ENCODE measurements at regions not wholly inside any gene's neighbourhood (a gene's known extent, or its start where the extent isn't known, plus 50 kb on each side); places are given as distances from the start of the nearest gene placed in this dataset.

DNA sequence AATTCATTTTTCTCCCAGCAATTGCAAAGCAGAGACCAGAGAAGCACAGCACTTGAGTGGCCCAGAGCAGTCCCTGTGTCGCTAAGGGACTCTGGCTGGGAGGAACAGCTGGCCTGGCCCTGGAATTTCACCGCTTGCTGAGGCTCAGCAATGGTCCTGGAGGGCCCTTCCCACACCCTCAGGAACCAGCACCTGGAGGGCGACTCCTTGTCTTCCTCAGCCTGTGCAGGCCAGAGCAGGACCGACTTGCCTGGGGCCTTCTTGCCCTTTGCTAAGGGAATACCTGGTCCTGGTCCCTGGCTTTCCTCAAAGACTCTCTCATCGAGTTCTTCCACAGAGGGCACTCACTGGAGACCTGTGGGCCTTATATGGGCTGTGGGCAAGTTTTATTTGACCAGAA lies 294.6 kb downstream of the RPLP1 start:
- no peak for DNase-seq
- no peak overlapping the region for H2BK15ac ChIP-seq (ENCODE audit: low read depth, poor library complexity, severe bottlenecking)
- no peak overlapping the region for H2BK12ac ChIP-seq (ENCODE audit: low read length in 2 of 2)
- 82% methylated on average over 4 of the region's 5 CpGs for WGBS
- H2BK5ac ChIP-seq (ENCODE audit: low read depth, low read length, poor library complexity, severe bottlenecking): no peak overlapping the region
- no peak overlapping the region for H3K18ac ChIP-seq (ENCODE audit: low read depth in 1 of 2, low read length in 2 of 2)
- H3K9ac ChIP-seq (ENCODE audit: low read length): no peak overlapping the region
- no peaks in the 10 kb centered on the region for H3K36me3 ChIP-seq (ENCODE audit: control insufficient read depth in 1 of 2, insufficient read depth in 2 of 2, low read depth in 1 of 2, low read length in 2 of 2)
- no peak overlapping the region for H3K4me3 ChIP-seq (ENCODE audit: insufficient read depth in 1 of 2, low read depth in 1 of 2, low read length in 2 of 2)
- no peak overlapping the region for H3K4ac ChIP-seq (ENCODE audit: low read depth in 1 of 2, low read length in 2 of 2)
- peaks cover 37 to 54% of the 10 kb centered on the region in 2 experiments for H3K27me3 ChIP-seq (ENCODE audit: control insufficient read depth in 1 of 2, insufficient read depth in 1 of 2, low read length in 2 of 2)
- no peak overlapping the region for H3K4me2 ChIP-seq (ENCODE audit: low read length, poor library complexity, severe bottlenecking)
- H3K14ac ChIP-seq (ENCODE audit: low read length in 2 of 2): no peak overlapping the region
- no peak overlapping the region for H3K27ac ChIP-seq (ENCODE audit: low read length, poor library complexity, severe bottlenecking)
- H2AFZ ChIP-seq (ENCODE audit: low read depth, low read length): no peak overlapping the region
- H3K9me3 ChIP-seq (ENCODE audit: control insufficient read depth, low read length): peaks cover 5% of the 10 kb centered on the region
- H2BK120ac ChIP-seq (ENCODE audit: low read depth, low read length): no peak overlapping the region
- H4K91ac ChIP-seq (ENCODE audit: low read length): no peak overlapping the region
- H4K8ac ChIP-seq (ENCODE audit: low read length): no peak overlapping the region
- no peaks in the 10 kb centered on the region for H3K79me1 ChIP-seq (replicated peaks; ENCODE audit: low read length, poor library complexity, severe bottlenecking)
- no peak overlapping the region for H2AK5ac ChIP-seq (ENCODE audit: low read length, severe bottlenecking)
- no peaks in the 10 kb centered on the region for H3K4me1 ChIP-seq (ENCODE audit: control insufficient read depth, insufficient read depth, low read depth, low read length)
- H3K23ac ChIP-seq (ENCODE audit: low read length in 2 of 2): no peak overlapping the region

DNA sequence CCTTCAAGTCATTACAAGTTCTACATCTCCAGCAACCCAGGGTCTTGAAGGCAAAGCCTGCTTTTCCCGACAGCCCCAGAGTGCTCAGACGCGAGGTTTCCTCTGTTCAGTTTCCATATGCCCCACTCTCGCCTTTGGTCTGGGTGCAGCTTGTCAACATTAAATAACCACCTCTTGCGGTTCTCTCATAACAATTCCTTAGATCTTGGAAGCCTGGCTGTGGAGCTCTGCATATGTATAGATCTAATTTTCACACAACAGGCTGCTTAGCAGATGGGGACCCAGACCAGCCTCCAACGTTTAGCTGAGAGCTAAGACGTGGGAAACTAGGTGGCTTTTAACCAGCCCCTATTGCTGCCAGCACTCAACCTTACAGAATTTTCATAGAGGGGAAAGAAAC lies 295.5 kb downstream of the RPLP1 start:
- Histone ChIP-seq H3K9me3 (ENCODE audit: control insufficient read depth, low read length) (peaks cover 5% of the 10 kb centered on the region), H2BK120ac (ENCODE audit: low read depth, low read length) (no peak overlapping the region), H4K8ac (ENCODE audit: low read length) (no peak overlapping the region), H3K9ac (ENCODE audit: low read length) (no peak overlapping the region), H2AK5ac (ENCODE audit: low read length, severe bottlenecking) (no peak overlapping the region), H3K27ac (ENCODE audit: low read length, poor library complexity, severe bottlenecking) (no peak overlapping the region), H2AFZ (ENCODE audit: low read depth, low read length) (no peak overlapping the region), H3K4me1 (ENCODE audit: control insufficient read depth, insufficient read depth, low read depth, low read length) (no peaks in the 10 kb centered on the region), H3K79me1 (replicated peaks; ENCODE audit: low read length, poor library complexity, severe bottlenecking) (no peaks in the 10 kb centered on the region), H3K4me3 (ENCODE audit: insufficient read depth in 1 of 2, low read depth in 1 of 2, low read length in 2 of 2) (no peak overlapping the region), H3K27me3 (ENCODE audit: control insufficient read depth in 1 of 2, insufficient read depth in 1 of 2, low read length in 2 of 2) (peaks cover 28 to 49% of the 10 kb centered on the region in 2 experiments), H3K18ac (ENCODE audit: low read depth in 1 of 2, low read length in 2 of 2) (no peak overlapping the region), H4K91ac (ENCODE audit: low read length) (no peak overlapping the region), H2BK15ac (ENCODE audit: low read depth, poor library complexity, severe bottlenecking) (no peak overlapping the region), H3K14ac (ENCODE audit: low read length in 2 of 2) (no peak overlapping the region), H3K4me2 (ENCODE audit: low read length, poor library complexity, severe bottlenecking) (no peak overlapping the region), H3K4ac (ENCODE audit: low read depth in 1 of 2, low read length in 2 of 2) (no peak overlapping the region), H2BK5ac (ENCODE audit: low read depth, low read length, poor library complexity, severe bottlenecking) (no peak overlapping the region), H3K23ac (ENCODE audit: low read length in 2 of 2) (no peak overlapping the region), H3K36me3 (ENCODE audit: control insufficient read depth in 1 of 2, insufficient read depth in 2 of 2, low read depth in 1 of 2, low read length in 2 of 2) (no peaks in the 10 kb centered on the region), H2BK12ac (ENCODE audit: low read length in 2 of 2) (no peak overlapping the region)
- 76% methylated on average over 7 of the region's 7 CpGs for WGBS
- no peak for DNase-seq

DNA sequence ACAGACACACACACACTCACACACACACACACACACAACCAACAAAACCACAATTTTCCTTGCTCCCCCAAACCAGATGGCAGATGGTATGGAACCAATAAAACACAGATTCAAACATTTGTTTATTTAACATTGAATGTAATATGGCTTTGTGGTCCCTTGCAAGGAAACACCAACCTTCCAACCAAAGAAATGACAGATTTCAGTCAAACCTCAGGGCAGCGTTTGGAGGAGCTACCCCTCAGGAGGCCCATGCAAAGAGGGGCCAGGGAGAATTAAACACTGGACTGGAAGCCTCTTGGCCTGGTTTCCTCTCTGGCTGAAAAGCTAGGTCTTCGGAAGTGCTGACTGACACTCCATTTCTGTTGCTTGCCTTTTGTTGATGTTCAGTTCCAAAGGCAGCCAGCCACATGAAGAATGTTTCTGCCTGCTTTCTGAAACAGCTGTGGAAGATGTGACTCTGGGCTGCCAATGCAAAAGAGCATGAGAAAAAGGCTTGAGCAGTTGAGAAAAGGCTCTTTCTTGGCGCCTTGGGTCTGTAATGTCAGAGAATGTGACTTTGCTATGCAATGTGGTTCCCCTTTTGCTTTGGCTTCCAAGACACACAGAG lies 296.1 kb downstream of the RPLP1 start:
- H3K4me3 ChIP-seq (ENCODE audit: insufficient read depth in 1 of 2, low read depth in 1 of 2, low read length in 2 of 2): no peak overlapping the region
- H3K27ac ChIP-seq (ENCODE audit: low read length, poor library complexity, severe bottlenecking): no peak overlapping the region
- no peak overlapping the region for H3K23ac ChIP-seq (ENCODE audit: low read length in 2 of 2)
- no peak overlapping the region for H4K8ac ChIP-seq (ENCODE audit: low read length)
- no peak overlapping the region for H2AK5ac ChIP-seq (ENCODE audit: low read length, severe bottlenecking)
- H3K36me3 ChIP-seq (ENCODE audit: control insufficient read depth in 1 of 2, insufficient read depth in 2 of 2, low read depth in 1 of 2, low read length in 2 of 2): no peaks in the 10 kb centered on the region
- H3K27me3 ChIP-seq (ENCODE audit: control insufficient read depth in 1 of 2, insufficient read depth in 1 of 2, low read length in 2 of 2): peaks cover 23 to 45% of the 10 kb centered on the region in 2 experiments
- DNase-seq: no peak
- no peak overlapping the region for H2BK5ac ChIP-seq (ENCODE audit: low read depth, low read length, poor library complexity, severe bottlenecking)
- H3K9ac ChIP-seq (ENCODE audit: low read length): no peak overlapping the region
- H2BK15ac ChIP-seq (ENCODE audit: low read depth, poor library complexity, severe bottlenecking): no peak overlapping the region
- peaks cover 5% of the 10 kb centered on the region for H3K9me3 ChIP-seq (ENCODE audit: control insufficient read depth, low read length)
- no peak overlapping the region for H2BK12ac ChIP-seq (ENCODE audit: low read length in 2 of 2)
- H3K4me2 ChIP-seq (ENCODE audit: low read length, poor library complexity, severe bottlenecking): no peak overlapping the region
- 53% methylated on average over 2 of the region's 3 CpGs for WGBS
- H2AFZ ChIP-seq (ENCODE audit: low read depth, low read length): peak overlapping the region; percentile 1
- H3K4me1 ChIP-seq (ENCODE audit: control insufficient read depth, insufficient read depth, low read depth, low read length): no peaks in the 10 kb centered on the region
- no peak overlapping the region for H4K91ac ChIP-seq (ENCODE audit: low read length)
- H3K4ac ChIP-seq (ENCODE audit: low read depth in 1 of 2, low read length in 2 of 2): no peak overlapping the region
- no peak overlapping the region for H3K14ac ChIP-seq (ENCODE audit: low read length in 2 of 2)
- no peak overlapping the region for H2BK120ac ChIP-seq (ENCODE audit: low read depth, low read length)
- no peaks in the 10 kb centered on the region for H3K79me1 ChIP-seq (replicated peaks; ENCODE audit: low read length, poor library complexity, severe bottlenecking)
- no peak overlapping the region for H3K18ac ChIP-seq (ENCODE audit: low read depth in 1 of 2, low read length in 2 of 2)

DNA sequence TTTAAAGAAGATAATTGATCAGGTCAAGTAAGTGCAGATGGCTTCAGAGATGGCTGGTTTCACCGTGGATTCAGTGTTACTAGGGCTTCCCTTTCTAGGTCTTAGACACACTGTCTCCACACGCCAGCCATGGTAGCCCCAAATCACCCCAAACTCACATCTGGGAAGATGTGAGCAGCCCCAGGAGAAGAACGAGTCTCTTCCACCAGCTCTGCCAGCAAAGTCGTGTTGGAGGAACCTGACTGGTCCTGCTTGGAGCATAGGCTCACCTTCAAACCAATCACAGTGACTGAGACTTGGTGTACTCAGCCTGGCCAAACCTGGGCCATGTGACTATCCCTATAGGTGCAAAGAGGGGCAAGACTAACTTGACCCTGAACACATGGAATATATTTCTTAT lies 296.7 kb downstream of the RPLP1 start:
- Histone ChIP-seq H4K91ac (ENCODE audit: low read length) (no peak overlapping the region), H3K4me2 (ENCODE audit: low read length, poor library complexity, severe bottlenecking) (no peak overlapping the region), H3K14ac (ENCODE audit: low read length in 2 of 2) (no peak overlapping the region), H3K36me3 (ENCODE audit: control insufficient read depth in 1 of 2, insufficient read depth in 2 of 2, low read depth in 1 of 2, low read length in 2 of 2) (no peaks in the 10 kb centered on the region), H4K8ac (ENCODE audit: low read length) (no peak overlapping the region), H3K18ac (ENCODE audit: low read depth in 1 of 2, low read length in 2 of 2) (no peak overlapping the region), H2BK5ac (ENCODE audit: low read depth, low read length, poor library complexity, severe bottlenecking) (no peak overlapping the region), H3K4me1 (ENCODE audit: control insufficient read depth, insufficient read depth, low read depth, low read length) (no peaks in the 10 kb centered on the region), H3K27me3 (ENCODE audit: control insufficient read depth in 1 of 2, insufficient read depth in 1 of 2, low read length in 2 of 2) (peaks cover 17 to 39% of the 10 kb centered on the region in 2 experiments), H2AFZ (ENCODE audit: low read depth, low read length) (no peak overlapping the region), H3K4me3 (ENCODE audit: insufficient read depth in 1 of 2, low read depth in 1 of 2, low read length in 2 of 2) (no peak overlapping the region), H3K27ac (ENCODE audit: low read length, poor library complexity, severe bottlenecking) (no peak overlapping the region), H3K9ac (ENCODE audit: low read length) (no peak overlapping the region), H2BK120ac (ENCODE audit: low read depth, low read length) (no peak overlapping the region), H3K4ac (ENCODE audit: low read depth in 1 of 2, low read length in 2 of 2) (no peak overlapping the region), H3K79me1 (replicated peaks; ENCODE audit: low read length, poor library complexity, severe bottlenecking) (no peaks in the 10 kb centered on the region), H2BK15ac (ENCODE audit: low read depth, poor library complexity, severe bottlenecking) (no peak overlapping the region), H3K23ac (ENCODE audit: low read length in 2 of 2) (no peak overlapping the region), H2AK5ac (ENCODE audit: low read length, severe bottlenecking) (no peak overlapping the region), H2BK12ac (ENCODE audit: low read length in 2 of 2) (no peak overlapping the region), H3K9me3 (ENCODE audit: control insufficient read depth, low read length) (peaks cover 5% of the 10 kb centered on the region)
- no peak for DNase-seq
- 96% methylated on average over 4 of the region's 4 CpGs for WGBS
